H1 (cell line): ENCODE measurements at regions not wholly inside any gene's neighbourhood (a gene's known extent, or its start where the extent isn't known, plus 50 kb on each side); places are given as distances from the start of the nearest gene placed in this dataset.
A peak's percentile ranks its signal among the peaks of the same experiment; 100 is the strongest.

Experiments
- CTCF ChIA-PET: fragments of 300-600 bp; sonication (Branson Sonifier 250); formaldehyde crosslinking; loops from one replicate; lab custom pipeline; 2021; ENCODE audit not compliant: partially characterized antibody; lab: Charles Lee
- POLR2A ChIA-PET: fragments of 300-600 bp; sonication (Branson Sonifier 250); formaldehyde crosslinking; loops from one replicate; lab custom pipeline; 2021; ENCODE audit warnings: inconsistent platforms; ENCODE audit not compliant: partially characterized antibody; lab: Charles Lee
- DNase-seq, 2 experiments: peaks; one replicate each; pipeline versions ENCODE4 v3.0.0 to v3.0.0-alpha.2; 2010 to 2022; ENCODE audit warnings: low spot score in 2 of 2, low read depth in 1 of 2, mixed read lengths in 1 of 2
- FAIRE-seq: peaks from 2 replicates; lab custom pipeline; 2011; peaks lifted over from hg19 to GRCh38; lab: Jason Lieb, UNC
- H2AFZ ChIP-seq: 2 replicates; pipeline ENCODE4 v1.8.1; 2012; ENCODE audit warnings: low read length, inconsistent platforms
- H2AK5ac ChIP-seq: 2 replicates; pipeline ENCODE4 v1.6.1; 2013; ENCODE audit warnings: low read depth, low read length
- H2BK120ac ChIP-seq: replicated peaks from 2 replicates; pipeline ENCODE3; 2013; ENCODE audit warnings: low read depth, low read length, inconsistent platforms
- H2BK12ac ChIP-seq: 2 replicates; pipeline ENCODE4 v1.6.1; 2013; ENCODE audit warnings: low read depth, low read length
- H2BK15ac ChIP-seq: 2 replicates; pipeline ENCODE4 v1.6.1; 2013; ENCODE audit warnings: low read length
- H2BK20ac ChIP-seq: 2 replicates; pipeline ENCODE4 v1.6.1; 2013; ENCODE audit warnings: low read length
- H2BK5ac ChIP-seq: 2 replicates; pipeline ENCODE4 v1.6.1; 2013; ENCODE audit warnings: low read depth, low read length
- H3K14ac ChIP-seq: 2 replicates; pipeline ENCODE4 v1.6.1; 2013; ENCODE audit warnings: inconsistent platforms; ENCODE audit not compliant: insufficient read length
- H3K18ac ChIP-seq: 2 replicates; pipeline ENCODE4 v1.6.1; 2013; ENCODE audit warnings: low read length; ENCODE audit errors: extremely low read depth
- H3K23ac ChIP-seq: 2 replicates; pipeline ENCODE4 v1.6.1; 2013; ENCODE audit warnings: inconsistent platforms; ENCODE audit not compliant: insufficient read length
- H3K23me2 ChIP-seq: 2 replicates; pipeline ENCODE4 v1.6.1; 2013; ENCODE audit warnings: low read depth, low read length
- H3K27ac ChIP-seq: 2 replicates; pipeline ENCODE4 v1.6.1; 2011; ENCODE audit warnings: low read depth, low read length, inconsistent platforms
- H3K27me3 ChIP-seq, 4 experiments: replicated peaks in 1 of 4; 1 replicate in 1 of 4; 2 replicates in 3 of 4; pipeline versions ENCODE4 v1.6.1 to v1.8.1; 2011 to 2013; ENCODE audit warnings: low read length in 3 of 4, mild to moderate bottlenecking in 3 of 4, inconsistent platforms in 2 of 4, mixed read lengths in 2 of 4, moderate library complexity in 1 of 4; ENCODE audit not compliant: control insufficient read depth in 3 of 4, insufficient read depth in 3 of 4; ENCODE audit errors: extremely low read depth in 1 of 4
- H3K36me3 ChIP-seq, 4 experiments: 2 replicates each; pipeline versions ENCODE4 v1.6.1 to v1.8.1; 2011 to 2013; ENCODE audit warnings: mild to moderate bottlenecking in 4 of 4, low read length in 3 of 4, moderate library complexity in 2 of 4, control low read depth in 1 of 4, inconsistent platforms in 1 of 4; ENCODE audit not compliant: insufficient read depth in 4 of 4, control insufficient read depth in 2 of 4
- H3K4ac ChIP-seq: replicated peaks from 2 replicates; pipeline ENCODE3; 2013; ENCODE audit warnings: low read length, low read depth, mixed read lengths, inconsistent platforms; ENCODE audit not compliant: insufficient read length
- H3K4me1 ChIP-seq, 4 experiments: replicated peaks in 1 of 4; 1 replicate in 1 of 4; 2 replicates in 3 of 4; pipeline versions ENCODE4 v1.6.1 to v1.8.1; 2011 to 2013; ENCODE audit warnings: low read length in 3 of 4, inconsistent platforms in 2 of 4, mixed read lengths in 1 of 4; ENCODE audit not compliant: insufficient read depth in 4 of 4, control insufficient read depth in 3 of 4
- H3K4me2 ChIP-seq, 2 experiments: 2 replicates each; pipeline versions ENCODE4 v1.6.1 to v1.8.1; 2011 to 2013; ENCODE audit warnings: low read depth in 2 of 2, low read length in 2 of 2, control low read depth in 1 of 2, inconsistent platforms in 1 of 2, mild to moderate bottlenecking in 1 of 2; ENCODE audit not compliant: insufficient read depth in 1 of 2
- H3K4me3 ChIP-seq, 4 experiments: fragments of 200-600, 300-600 bp in 1 of 4; sonication (generic), shearing (Covaris generic), sonication (Bioruptor Twin) in 1 of 4; 2 replicates each; pipeline versions ENCODE4 v1.5.1 to v1.8.1; 2011 to 2016; ENCODE audit warnings: low read length in 4 of 4, low read depth in 3 of 4, control low read depth in 2 of 4, inconsistent platforms in 2 of 4, mild to moderate bottlenecking in 2 of 4, mixed read lengths in 1 of 4, moderate library complexity in 1 of 4; ENCODE audit not compliant: insufficient read depth in 2 of 4; ENCODE audit errors: extremely low read depth in 1 of 4
- H3K56ac ChIP-seq: replicated peaks from 2 replicates; pipeline ENCODE3; 2013; ENCODE audit warnings: low read depth, mild to moderate bottlenecking, mixed read lengths, low read length, inconsistent platforms; ENCODE audit not compliant: insufficient read length
- H3K79me1 ChIP-seq: 2 replicates; pipeline ENCODE4 v1.6.1; 2013; ENCODE audit warnings: low read depth, low read length, control low read depth
- H3K79me2 ChIP-seq, 2 experiments: 2 replicates each; pipeline versions ENCODE4 v1.6.1 to v1.8.1; 2012 to 2013; ENCODE audit warnings: low read length in 2 of 2, mild to moderate bottlenecking in 2 of 2, inconsistent platforms in 1 of 2; ENCODE audit not compliant: insufficient read depth in 2 of 2, control insufficient read depth in 1 of 2
- H3K9ac ChIP-seq, 4 experiments: replicated peaks in 1 of 4; 1 replicate in 1 of 4; 2 replicates in 3 of 4; pipeline versions ENCODE4 v1.6.1 to v1.8.1; 2011 to 2013; ENCODE audit warnings: low read depth in 3 of 4, low read length in 3 of 4, control low read depth in 2 of 4, mild to moderate bottlenecking in 2 of 4, moderate library complexity in 2 of 4, inconsistent platforms in 1 of 4; ENCODE audit errors: extremely low read depth in 1 of 4
- H3K9me3 ChIP-seq, 2 experiments: 2 replicates each; pipeline versions ENCODE4 v1.6.1 to v1.8.1; 2012 to 2013; ENCODE audit warnings: mild to moderate bottlenecking in 2 of 2, moderate library complexity in 2 of 2, control low read depth in 1 of 2, inconsistent platforms in 1 of 2, low read depth in 1 of 2, low read length in 1 of 2, mixed read lengths in 1 of 2; ENCODE audit not compliant: insufficient read depth in 2 of 2
- H4K20me1 ChIP-seq, 2 experiments: replicated peaks in 1 of 2; 2 replicates each; pipeline versions ENCODE3 to v1.8.1; 2011 to 2013; ENCODE audit warnings: inconsistent platforms in 2 of 2, low read length in 2 of 2, mild to moderate bottlenecking in 1 of 2; ENCODE audit not compliant: insufficient read depth in 2 of 2, control insufficient read depth in 1 of 2
- H4K5ac ChIP-seq: 2 replicates; pipeline ENCODE4 v1.6.1; 2013; ENCODE audit warnings: low read length, low read depth, mixed read lengths, inconsistent platforms; ENCODE audit not compliant: insufficient read length
- H4K8ac ChIP-seq: 2 replicates; pipeline ENCODE4 v1.8.0; 2013; ENCODE audit warnings: mild to moderate bottlenecking, moderate library complexity, low read length, inconsistent platforms; ENCODE audit not compliant: insufficient read depth; ENCODE audit errors: extremely low read depth
- H4K91ac ChIP-seq: replicated peaks from 2 replicates; pipeline ENCODE3; 2013; ENCODE audit warnings: low read length, mixed read lengths, inconsistent platforms; ENCODE audit not compliant: insufficient read length
- CTBP2 ChIP-seq: IDR thresholded peaks from 2 replicates; pipeline ENCODE4 v1.7.0; 2011; ENCODE audit warnings: borderline replicate concordance, mild to moderate bottlenecking, moderate library complexity, mixed read lengths, low read length; ENCODE audit not compliant: insufficient read depth, insufficient read length
- NRF1 ChIP-seq: IDR thresholded peaks from 2 replicates; pipeline ENCODE4 v1.6.1; 2011; ENCODE audit warnings: mild to moderate bottlenecking, low read depth, low read length, improper control_type of control experiment
- POLR2A ChIP-seq, 2 experiments: IDR thresholded peaks; 1 replicate in 1 of 2; 2 replicates in 1 of 2; pipeline ENCODE4 v1.6.1; 2011; ENCODE audit warnings: low read depth in 2 of 2, low read length in 2 of 2, mild to moderate bottlenecking in 2 of 2; ENCODE audit errors: control extremely low read depth in 1 of 2
- RBBP5 ChIP-seq: IDR thresholded peaks from 2 replicates; pipeline ENCODE4 v1.7.1; 2012; ENCODE audit warnings: low read depth, mild to moderate bottlenecking, inconsistent platforms, low read length, moderate library complexity, borderline replicate concordance
- YY1 ChIP-seq: IDR thresholded peaks from 2 replicates; pipeline ENCODE4 v1.6.1; 2011; ENCODE audit warnings: low read depth, mild to moderate bottlenecking, low read length
- WGBS, 2 experiments: shearing (Covaris generic) in 1 of 2; methylation state at CpG; one replicate each; pipeline versions ENCODE4 v1.1.6 to v1.1.7; 2013 to 2015; ENCODE audit warnings: low lambda C conversion rate in 2 of 2, mixed read lengths in 2 of 2, inconsistent platforms in 1 of 2, low coverage in 1 of 2, missing lambda C conversion rate in 1 of 2; ENCODE audit not compliant: insufficient replicate concordance in 2 of 2, insufficient coverage in 1 of 2, insufficient read length in 1 of 2; ENCODE audit errors: extremely low coverage in 1 of 2, missing lambda C conversion rate in 1 of 2; 5-methylcytosine and 5-hydroxymethylcytosine counted together
- TF ChIP-seq, protein P1 (sequence below): IDR thresholded peaks from 2 replicates; pipeline ENCODE4 v1.6.1; 2012; ENCODE audit warnings: low read length, inconsistent platforms

GRCh38 chr6:74731204-74731603 lies 474.6 kb downstream of the COL12A1 start:
- DNase-seq (no peak), FAIRE-seq (no peak)
- Histone ChIP-seq H3K23me2 (no peaks in the 10 kb centered on the region), H3K79me1 (no peaks in the 10 kb centered on the region), H3K36me3 (no peaks in the 10 kb centered on the region), H4K91ac (no peak overlapping the region), H4K20me1 (no peaks in the 10 kb centered on the region), H2BK15ac (no peak overlapping the region), H3K4ac (no peak overlapping the region), H3K9ac (no peak overlapping the region), H2BK20ac (no peak overlapping the region), H3K4me1 (no peaks in the 10 kb centered on the region), H4K5ac (no peak overlapping the region), H3K14ac (no peak overlapping the region), H2BK120ac (no peak overlapping the region), H3K18ac (no peak overlapping the region), H3K79me2 (no peaks in the 10 kb centered on the region), H3K56ac (no peak overlapping the region), H3K4me2 (no peak overlapping the region), H4K8ac (no peak overlapping the region), H3K9me3 (no peaks in the 10 kb centered on the region), H2AFZ (peak overlapping the region; percentile 36; the same call in 1 of the 2 replicates), H3K4me3 (no peak overlapping the region), H3K27me3 (no peaks in the 10 kb centered on the region), H3K27ac (no peak overlapping the region), H2BK12ac (no peak overlapping the region), H2BK5ac (no peak overlapping the region), H2AK5ac (no peak overlapping the region), H3K23ac (no peak overlapping the region)
- TF ChIP-seq POLR2A (IDR thresholded peaks at IDR 0.05; ENCODE audit: control extremely low read depth in 1 of 2, low read depth in 2 of 2, low read length in 2 of 2) (no peak), NRF1 (no peak), CTBP2 (no peak), YY1 (no peak), RBBP5 (no peak)
- TF ChIP-seq, protein P1, sequence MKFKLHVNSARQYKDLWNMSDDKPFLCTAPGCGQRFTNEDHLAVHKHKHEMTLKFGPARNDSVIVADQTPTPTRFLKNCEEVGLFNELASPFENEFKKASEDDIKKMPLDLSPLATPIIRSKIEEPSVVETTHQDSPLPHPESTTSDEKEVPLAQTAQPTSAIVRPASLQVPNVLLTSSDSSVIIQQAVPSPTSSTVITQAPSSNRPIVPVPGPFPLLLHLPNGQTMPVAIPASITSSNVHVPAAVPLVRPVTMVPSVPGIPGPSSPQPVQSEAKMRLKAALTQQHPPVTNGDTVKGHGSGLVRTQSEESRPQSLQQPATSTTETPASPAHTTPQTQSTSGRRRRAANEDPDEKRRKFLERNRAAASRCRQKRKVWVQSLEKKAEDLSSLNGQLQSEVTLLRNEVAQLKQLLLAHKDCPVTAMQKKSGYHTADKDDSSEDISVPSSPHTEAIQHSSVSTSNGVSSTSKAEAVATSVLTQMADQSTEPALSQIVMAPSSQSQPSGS, result no peak
- ChIA-PET CTCF (no interaction called here), POLR2A (no interaction called here)
- 76% methylated on average over 2 of the region's 2 CpGs; no CpG with 5 or more reads in 1 of the 2 experiments for WGBS, 2 experiments
